ENCODE measurements at regions not wholly inside any gene's neighbourhood (a gene's known extent, or its start where the extent isn't known, plus 50 kb on each side); places are given as distances from the start of the nearest gene placed in this dataset.

- Histone ChIP-seq H3K79me2 (ENCODE audit: insufficient read depth, low read depth, low read length) (no peaks in the 10 kb centered on the region), H3K4me3 (ENCODE audit: low read depth, low read length, poor library complexity, severe bottlenecking) (no peak overlapping the region), H2AFZ (ENCODE audit: low read length) (no peak overlapping the region), H3K4me1 (ENCODE audit: insufficient read depth, low read length, poor library complexity, severe bottlenecking) (no peaks in the 10 kb centered on the region), H3K27ac (ENCODE audit: low read depth, low read length, poor library complexity, severe bottlenecking) (no peak overlapping the region), H3K36me3 (ENCODE audit: insufficient read depth, low read length) (no peaks in the 10 kb centered on the region), H3K9me2 (ENCODE audit: insufficient read depth, low read length) (no peaks in the 10 kb centered on the region), H3K4me2 (ENCODE audit: low read length) (no peak overlapping the region), H4K20me1 (ENCODE audit: insufficient read depth, low read length) (no peaks in the 10 kb centered on the region), H3K9me3 (ENCODE audit: low read length) (0 out of 2 replicates have a peak, but pooled peaks cover 8% of the 10 kb centered on the region)
- TF ChIP-seq CTCF (conservative IDR thresholded peaks at IDR 0.05; ENCODE audit: low read length) (no peak), EZH2phosphoT487 (IDR thresholded peaks at IDR 0.05; ENCODE audit: borderline replicate concordance, low read depth, low read length) (no peak)
- no TSS peak for BruUV-seq (replicated peaks)
- intact Hi-C loops (cut with micrococcal nuclease; ENCODE audit: unreplicated experiment), result no loop called here
- no peak for DNase-seq (ENCODE audit: low spot score)
- ChIA-PET CTCF (ENCODE audit: unreplicated experiment) (no interaction called here), POLR2A (no interaction called here)
These were observed 119.5 kb downstream of the TUBA3C start for GRCh38 chr13:19062019-19062646.

DNA sequence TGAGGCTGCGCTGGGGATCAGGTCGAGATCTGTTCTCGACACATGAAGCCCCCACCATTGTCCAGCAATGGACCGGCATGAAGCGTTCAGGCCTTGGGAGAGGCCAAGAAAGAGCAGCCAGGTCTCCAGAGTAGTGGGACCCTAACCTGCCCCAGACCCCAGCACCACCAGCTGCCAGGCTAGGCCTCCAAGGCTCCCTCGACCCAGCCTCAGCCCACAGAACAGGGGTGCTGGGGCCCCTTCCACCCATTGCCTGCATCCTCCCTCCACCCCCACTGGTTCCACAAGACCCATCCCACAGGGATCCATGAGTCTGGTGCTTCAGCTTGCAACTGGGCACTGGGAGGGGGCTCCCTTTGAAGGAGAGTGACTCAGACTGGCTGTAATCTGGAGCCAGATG, 120.3 kb downstream of the TUBA3C start:
- intact Hi-C loops (cut with micrococcal nuclease; ENCODE audit: unreplicated experiment), result no loop called here
- no peak overlapping the region for H3K27ac ChIP-seq (ENCODE audit: low read depth, low read length, poor library complexity, severe bottlenecking)
- ChIA-PET CTCF (ENCODE audit: unreplicated experiment) (no interaction called here), POLR2A (interaction anchor here (0.6 kb wide), 1 partner anchor 57 kb away, joined by 9 read pairs; no protein-coding TSS in a partner anchor)
- H3K36me3 ChIP-seq (ENCODE audit: insufficient read depth, low read length), result no peaks in the 10 kb centered on the region
- H3K4me2 ChIP-seq (ENCODE audit: low read length), result no peak overlapping the region
- H4K20me1 ChIP-seq (ENCODE audit: insufficient read depth, low read length), result no peaks in the 10 kb centered on the region
- no peaks in the 10 kb centered on the region for H3K9me2 ChIP-seq (ENCODE audit: insufficient read depth, low read length)
- no peak overlapping the region for H2AFZ ChIP-seq (ENCODE audit: low read length)
- 0 out of 2 replicates have a peak, but pooled peaks cover 7% of the 10 kb centered on the region for H3K9me3 ChIP-seq (ENCODE audit: low read length)
- no TSS peak for BruUV-seq (replicated peaks)
- no peaks in the 10 kb centered on the region for H3K79me2 ChIP-seq (ENCODE audit: insufficient read depth, low read depth, low read length)
- TF ChIP-seq CTCF (conservative IDR thresholded peaks at IDR 0.05; ENCODE audit: low read length), result no peak
- no peak for TF ChIP-seq EZH2phosphoT487 (IDR thresholded peaks at IDR 0.05; ENCODE audit: borderline replicate concordance, low read depth, low read length)
- no peak overlapping the region for H3K4me3 ChIP-seq (ENCODE audit: low read depth, low read length, poor library complexity, severe bottlenecking)
- no peak for DNase-seq (ENCODE audit: low spot score)
- H3K4me1 ChIP-seq (ENCODE audit: insufficient read depth, low read length, poor library complexity, severe bottlenecking), result no peaks in the 10 kb centered on the region

DNA sequence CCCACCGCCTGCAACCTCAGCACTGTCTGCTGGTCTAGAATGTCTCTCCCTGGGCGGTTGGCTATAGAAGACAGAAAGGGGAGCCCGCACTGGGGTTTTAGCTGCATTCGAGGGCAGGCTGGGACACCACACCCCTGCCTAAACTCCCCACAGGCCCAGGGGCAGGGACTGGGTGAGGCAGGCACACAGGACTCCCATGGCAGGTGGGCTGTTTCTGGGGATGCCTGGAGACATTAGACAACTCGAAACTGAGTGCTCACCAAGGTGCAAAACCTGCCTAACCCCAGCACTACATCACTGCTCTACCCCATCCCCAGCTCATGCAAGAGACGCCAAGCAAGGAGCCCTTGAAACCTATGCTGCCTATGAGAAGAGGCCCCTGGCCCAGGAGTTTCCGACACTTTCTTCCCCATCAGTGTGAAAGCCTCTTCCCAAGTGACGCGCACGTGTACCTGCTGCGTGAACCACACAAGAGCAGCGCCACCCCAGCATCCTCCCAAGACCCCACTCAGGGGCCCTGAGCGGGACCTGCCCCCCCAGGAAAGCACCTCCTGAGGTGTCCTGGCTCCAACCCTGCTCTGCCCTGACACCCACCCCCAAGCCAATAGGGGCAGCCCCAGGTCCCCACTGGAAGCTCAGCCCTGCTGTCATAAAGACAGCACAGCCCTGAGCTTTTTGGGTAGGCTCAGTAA, 121.2 kb downstream of the TUBA3C start:
- ChIA-PET POLR2A (no interaction called here), CTCF (ENCODE audit: unreplicated experiment) (no interaction called here)
- BruUV-seq (replicated peaks), result no TSS peak
- no peaks in the 10 kb centered on the region for H3K4me1 ChIP-seq (ENCODE audit: insufficient read depth, low read length, poor library complexity, severe bottlenecking)
- H4K20me1 ChIP-seq (ENCODE audit: insufficient read depth, low read length), result no peaks in the 10 kb centered on the region
- intact Hi-C loops (cut with micrococcal nuclease; ENCODE audit: unreplicated experiment), result no loop called here
- no peaks in the 10 kb centered on the region for H3K79me2 ChIP-seq (ENCODE audit: insufficient read depth, low read depth, low read length)
- no peak overlapping the region for H3K4me3 ChIP-seq (ENCODE audit: low read depth, low read length, poor library complexity, severe bottlenecking)
- no peak overlapping the region for H3K27ac ChIP-seq (ENCODE audit: low read depth, low read length, poor library complexity, severe bottlenecking)
- no peaks in the 10 kb centered on the region for H3K36me3 ChIP-seq (ENCODE audit: insufficient read depth, low read length)
- H3K9me2 ChIP-seq (ENCODE audit: insufficient read depth, low read length), result no peaks in the 10 kb centered on the region
- no peak overlapping the region for H2AFZ ChIP-seq (ENCODE audit: low read length)
- H3K4me2 ChIP-seq (ENCODE audit: low read length), result no peak overlapping the region
- H3K9me3 ChIP-seq (ENCODE audit: low read length), result no peaks in the 10 kb centered on the region
- no peak for DNase-seq (ENCODE audit: low spot score)
- TF ChIP-seq CTCF (conservative IDR thresholded peaks at IDR 0.05; ENCODE audit: low read length) (no peak), EZH2phosphoT487 (IDR thresholded peaks at IDR 0.05; ENCODE audit: borderline replicate concordance, low read depth, low read length) (no peak)

Data from OCI-LY7 (cell line).